Stomach (tissue), 4 donors: ENCODE measurements at regions not wholly inside any gene's neighbourhood (a gene's known extent, or its start where the extent isn't known, plus 50 kb on each side); places are given as distances from the start of the nearest gene placed in this dataset.

Experiments
- EP300 ChIP-seq: sonication (generic); formaldehyde crosslinking; IDR thresholded peaks from one replicate; pipeline ENCODE4 v1.6.1; 2017; ENCODE audit warnings: antibody characterized with exemption
- POLR2A ChIP-seq, 4 donors: fragments of 450-650 bp; IDR thresholded peaks; one replicate each; pipeline ENCODE4 v1.6.1; 2016; ENCODE audit warnings: antibody characterized with exemption in 4 of 4, control low read depth in 2 of 4, mild to moderate bottlenecking in 1 of 4, moderate library complexity in 1 of 4
- POLR2AphosphoS5 ChIP-seq, 3 donors: sonication (generic); formaldehyde crosslinking; IDR thresholded peaks; one replicate each; pipeline ENCODE4 v1.6.1; 2016; ENCODE audit warnings: antibody characterized with exemption in 3 of 3
- TF ChIP-seq, protein P1 (sequence below), 7 experiments: fragments of 450-650 bp in 4 of 7; fragments of 200-600 bp in 3 of 7; sonication (generic) in 3 of 7; IDR thresholded peaks; one replicate each; pipeline ENCODE4 v1.5.1; 2016 to 2019; ENCODE audit warnings: antibody characterized with exemption in 7 of 7, control low read depth in 2 of 7, mild to moderate bottlenecking in 1 of 7

DNA sequence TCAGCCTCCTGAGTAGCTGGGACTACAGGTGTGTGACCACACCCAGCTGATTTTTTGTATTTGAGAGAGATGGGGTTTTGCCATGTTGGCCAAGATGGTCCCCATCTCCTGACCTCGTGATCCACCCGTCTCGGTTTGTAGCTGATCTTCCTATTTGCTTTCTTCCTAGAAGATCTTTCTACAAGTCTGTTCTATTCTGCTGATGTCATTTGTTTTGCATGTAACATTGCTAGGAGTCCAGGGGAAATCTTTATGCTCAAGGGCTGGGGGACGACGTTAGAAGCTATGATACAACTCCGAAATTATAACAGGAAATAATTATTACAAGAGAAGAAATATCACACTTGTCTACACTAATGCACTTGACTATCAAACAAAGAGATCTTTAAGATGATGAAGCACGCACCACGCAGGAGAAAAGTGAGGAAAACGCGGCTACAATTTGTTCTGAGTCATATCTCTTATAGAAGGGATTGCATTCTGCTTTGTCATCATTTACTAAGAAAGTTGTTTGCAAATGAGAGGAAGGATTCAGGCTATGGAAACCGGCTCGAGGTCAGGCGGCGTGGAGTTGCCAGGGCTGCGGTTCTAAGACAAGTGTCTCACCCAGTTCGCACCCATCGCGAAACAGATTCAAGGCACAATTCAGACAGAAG is 103.0 kb upstream of the CARD11 start:
- TF ChIP-seq, protein P1, sequence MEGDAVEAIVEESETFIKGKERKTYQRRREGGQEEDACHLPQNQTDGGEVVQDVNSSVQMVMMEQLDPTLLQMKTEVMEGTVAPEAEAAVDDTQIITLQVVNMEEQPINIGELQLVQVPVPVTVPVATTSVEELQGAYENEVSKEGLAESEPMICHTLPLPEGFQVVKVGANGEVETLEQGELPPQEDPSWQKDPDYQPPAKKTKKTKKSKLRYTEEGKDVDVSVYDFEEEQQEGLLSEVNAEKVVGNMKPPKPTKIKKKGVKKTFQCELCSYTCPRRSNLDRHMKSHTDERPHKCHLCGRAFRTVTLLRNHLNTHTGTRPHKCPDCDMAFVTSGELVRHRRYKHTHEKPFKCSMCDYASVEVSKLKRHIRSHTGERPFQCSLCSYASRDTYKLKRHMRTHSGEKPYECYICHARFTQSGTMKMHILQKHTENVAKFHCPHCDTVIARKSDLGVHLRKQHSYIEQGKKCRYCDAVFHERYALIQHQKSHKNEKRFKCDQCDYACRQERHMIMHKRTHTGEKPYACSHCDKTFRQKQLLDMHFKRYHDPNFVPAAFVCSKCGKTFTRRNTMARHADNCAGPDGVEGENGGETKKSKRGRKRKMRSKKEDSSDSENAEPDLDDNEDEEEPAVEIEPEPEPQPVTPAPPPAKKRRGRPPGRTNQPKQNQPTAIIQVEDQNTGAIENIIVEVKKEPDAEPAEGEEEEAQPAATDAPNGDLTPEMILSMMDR (IDR thresholded peaks at IDR 0.05), result no peak
- TF ChIP-seq POLR2A (IDR thresholded peaks at IDR 0.05) (no peak), POLR2AphosphoS5 (IDR thresholded peaks at IDR 0.05) (no peak), EP300 (no peak)
